Cerebellar cortex (tissue), 1 donor: ENCODE measurements at regions not wholly inside any gene's neighbourhood (a gene's known extent, or its start where the extent isn't known, plus 50 kb on each side); places are given as distances from the start of the nearest gene placed in this dataset.
"Not testable (repeated sequence)": the region's sequence is repeated elsewhere in the genome, so short reads cannot be mapped to it uniquely, and the experiment has no call there.

Experiments
- DNase-seq: peaks from one replicate; pipeline ENCODE4 v3.0.0-alpha.2; 2015; ENCODE audit warnings: low spot score

DNA sequence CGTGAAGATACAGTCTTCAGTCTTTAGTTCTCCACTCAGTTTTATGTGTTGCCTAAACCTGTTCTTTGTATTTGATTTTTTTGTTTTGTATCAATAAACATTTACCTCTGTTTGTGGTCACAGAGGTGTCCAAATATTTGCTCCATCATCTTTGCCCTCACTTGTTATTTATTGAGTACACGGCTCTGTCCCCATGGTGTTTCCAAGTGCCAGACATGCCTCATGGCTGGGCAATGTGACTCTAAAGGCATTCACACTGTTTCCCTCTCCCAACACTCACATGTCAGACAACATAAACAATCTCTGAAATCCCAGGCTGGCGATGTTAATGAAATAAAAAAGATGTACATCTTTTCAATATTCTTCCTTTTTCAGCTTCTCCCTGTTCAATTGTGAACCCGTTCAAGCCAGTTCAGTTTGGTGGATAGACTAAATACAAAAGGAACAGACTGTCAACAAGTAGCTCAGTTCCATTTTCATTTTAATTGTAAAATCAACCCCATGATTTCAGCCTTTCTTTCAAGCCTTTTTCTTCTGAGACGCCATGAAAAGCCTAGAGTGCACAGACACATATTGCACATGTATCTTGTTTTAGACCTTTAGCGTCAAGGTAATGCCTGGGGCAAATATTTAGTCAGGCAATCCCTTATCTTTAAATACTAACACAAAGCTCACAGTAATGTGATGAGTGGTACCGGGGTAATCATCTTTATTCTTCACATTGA is 680.7 kb downstream of the GALC start:
- DNase-seq, result no peak

DNA sequence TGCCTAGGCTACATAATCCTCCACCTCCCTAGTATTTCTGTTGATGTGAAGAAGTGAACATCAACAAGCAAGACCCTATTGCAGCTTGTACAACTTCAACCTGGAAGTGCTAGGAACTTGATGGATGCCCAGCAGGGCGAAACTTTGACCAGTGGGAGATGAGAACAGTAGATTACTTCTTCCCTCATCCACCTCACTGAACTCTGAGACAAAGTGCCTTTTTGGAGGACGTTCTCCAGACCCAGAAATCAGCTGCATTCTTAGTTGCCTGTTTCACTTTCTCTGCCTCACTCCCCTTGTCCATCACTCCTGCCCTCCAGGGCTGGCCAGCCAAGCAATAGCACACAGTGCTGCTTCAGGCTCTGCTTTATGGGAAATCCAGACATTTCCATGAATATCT is 683.4 kb downstream of the GALC start:
- DNase-seq, result no peak

DNA sequence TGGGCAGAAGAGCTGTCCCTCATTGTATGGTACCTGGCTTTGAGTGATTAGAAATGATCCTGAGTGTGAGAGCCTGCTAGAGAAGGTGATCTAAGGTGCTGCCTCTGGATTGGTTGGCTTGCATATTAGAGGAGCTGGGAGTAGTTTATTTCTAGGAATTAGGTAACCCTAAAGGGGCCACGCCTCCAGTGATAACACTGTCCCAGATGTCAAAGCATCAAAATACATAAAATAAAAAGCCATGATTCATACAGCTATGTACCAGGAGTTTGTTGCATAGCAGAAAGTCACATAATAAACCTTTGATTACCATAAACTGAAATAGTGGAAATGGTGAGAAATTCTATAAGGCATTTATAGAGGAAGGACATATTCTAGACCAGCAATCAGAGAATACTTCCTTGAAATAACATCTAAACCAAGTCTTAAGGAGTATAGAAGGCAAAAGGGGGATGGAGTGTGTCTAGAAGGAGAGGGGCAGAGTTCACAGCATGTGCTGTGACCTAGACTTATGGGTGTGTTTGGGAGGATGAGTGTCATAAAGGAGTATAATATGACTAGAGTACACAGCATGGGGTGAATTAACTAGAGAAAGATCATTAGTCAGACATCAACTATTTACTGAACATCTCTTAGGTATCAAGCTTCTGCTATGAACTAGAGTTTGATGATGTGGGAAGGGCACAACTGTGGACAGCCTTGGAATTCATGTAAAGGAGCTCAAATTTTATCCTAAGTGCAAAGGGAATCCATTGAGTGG is 686.4 kb downstream of the GALC start:
- DNase-seq, result no peak

DNA sequence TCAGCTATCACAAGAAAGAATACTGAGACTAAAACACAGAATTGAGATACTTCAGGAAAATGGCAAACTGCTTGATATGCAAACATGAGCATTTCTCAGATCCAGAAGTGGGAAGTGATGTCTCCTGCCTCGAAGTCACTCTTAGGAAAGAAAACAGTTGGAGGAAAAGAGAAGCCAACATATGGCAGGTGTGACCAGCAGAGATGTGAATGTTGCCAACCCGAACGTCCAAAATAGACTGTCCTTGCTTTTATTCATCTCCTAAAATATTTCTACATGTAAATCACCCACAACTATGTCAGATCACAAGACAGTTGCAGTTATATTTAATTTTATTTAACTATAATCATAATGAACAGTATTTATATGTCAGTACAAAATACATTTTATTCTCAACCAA is 687.6 kb downstream of the GALC start:
- no peak for DNase-seq

DNA sequence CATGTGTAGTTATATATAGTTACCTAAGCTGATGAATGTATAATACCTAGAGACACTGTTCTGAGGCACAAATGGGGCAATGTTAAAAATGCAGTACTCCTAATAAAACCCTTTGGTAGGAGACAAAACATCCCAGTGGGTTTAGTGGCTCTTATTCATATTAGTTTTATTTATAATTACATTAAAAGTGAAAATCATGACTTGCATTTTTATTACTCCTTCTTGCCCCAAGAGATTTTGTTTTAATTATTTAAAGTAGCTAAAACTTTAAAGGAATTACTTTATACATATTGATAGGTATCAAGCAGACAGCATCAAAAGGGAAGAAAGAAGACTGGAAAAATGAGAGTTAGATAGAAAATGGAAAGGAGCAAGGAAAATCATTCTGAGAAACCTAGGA is 688.6 kb downstream of the GALC start:
- no peak for DNase-seq

DNA sequence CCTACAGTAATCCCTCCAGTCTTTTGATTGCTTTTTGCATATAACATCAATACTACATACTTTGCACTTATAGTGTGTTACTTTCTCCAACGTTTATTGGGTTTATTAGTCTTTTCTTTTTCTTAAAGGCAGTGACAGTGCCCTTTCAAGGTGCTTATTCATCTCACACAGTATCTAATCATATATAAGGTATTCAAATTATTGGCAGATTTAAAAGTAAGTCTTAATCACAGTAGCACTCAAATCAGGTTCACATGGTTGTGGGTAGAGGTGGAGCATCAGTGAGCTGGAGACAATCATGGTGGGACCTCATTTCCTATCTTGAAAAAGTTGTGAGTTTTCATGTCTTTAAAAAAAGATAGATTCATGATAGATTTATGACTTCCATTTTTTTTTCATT is 706.2 kb downstream of the GALC start:
- no peak for DNase-seq

DNA sequence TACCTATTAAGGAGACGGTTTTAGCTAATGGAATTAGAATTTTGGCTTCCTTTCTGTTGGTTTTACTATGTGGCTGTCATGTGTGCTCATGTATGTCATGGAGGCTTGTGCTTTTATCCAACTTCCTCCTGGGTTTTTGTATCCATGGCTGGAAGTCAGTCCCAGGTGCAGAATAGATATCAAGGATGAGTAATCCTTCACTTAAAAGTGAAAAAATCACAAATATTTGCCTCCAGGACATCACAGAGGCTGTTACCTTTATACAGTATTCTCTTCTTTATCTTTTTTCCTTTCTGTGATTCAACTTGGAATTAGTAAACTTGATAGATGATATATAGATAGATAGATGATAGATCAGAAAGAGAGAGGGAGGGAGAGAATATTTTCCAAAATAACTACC is 706.8 kb downstream of the GALC start:
- DNase-seq, result no peak

DNA sequence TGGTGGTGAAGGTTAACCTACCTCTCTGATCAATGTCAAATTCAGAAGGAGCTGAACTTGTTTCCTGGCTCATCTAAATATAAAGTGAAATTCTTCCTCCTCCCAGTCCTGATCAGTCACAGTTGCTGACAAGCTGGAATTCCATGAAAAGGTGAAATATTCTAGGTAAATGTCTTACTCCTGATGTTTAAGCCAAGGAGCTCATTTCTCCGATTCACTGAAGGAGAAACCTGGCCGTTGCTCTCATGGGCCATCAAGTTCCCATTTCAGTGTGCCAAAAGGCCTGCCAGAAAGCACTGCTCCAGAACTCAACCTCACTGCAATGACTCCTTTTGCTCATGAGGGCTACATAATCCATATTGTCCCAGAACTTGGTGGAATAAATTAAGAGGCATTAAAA is 707.5 kb downstream of the GALC start:
- no peak for DNase-seq

DNA sequence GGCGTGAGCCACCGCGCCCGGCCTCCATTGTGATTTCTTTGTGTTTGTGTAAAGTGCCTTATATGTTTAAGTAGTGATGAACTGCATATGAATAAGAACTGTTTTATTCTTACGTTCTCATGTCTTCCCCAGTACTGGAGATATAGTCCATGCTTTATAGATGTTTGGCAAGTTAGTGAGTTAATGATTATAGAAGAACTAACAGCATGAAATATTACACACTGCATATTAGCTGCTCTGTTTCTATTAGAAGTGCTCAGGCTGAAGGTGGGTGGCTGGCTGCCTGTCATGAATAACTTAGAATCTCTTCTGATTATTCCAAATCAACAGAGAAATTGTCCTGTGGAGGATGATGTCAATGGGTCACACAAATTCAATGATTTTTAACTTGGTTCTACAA is 709.4 kb downstream of the GALC start:
- DNase-seq, result no peak

DNA sequence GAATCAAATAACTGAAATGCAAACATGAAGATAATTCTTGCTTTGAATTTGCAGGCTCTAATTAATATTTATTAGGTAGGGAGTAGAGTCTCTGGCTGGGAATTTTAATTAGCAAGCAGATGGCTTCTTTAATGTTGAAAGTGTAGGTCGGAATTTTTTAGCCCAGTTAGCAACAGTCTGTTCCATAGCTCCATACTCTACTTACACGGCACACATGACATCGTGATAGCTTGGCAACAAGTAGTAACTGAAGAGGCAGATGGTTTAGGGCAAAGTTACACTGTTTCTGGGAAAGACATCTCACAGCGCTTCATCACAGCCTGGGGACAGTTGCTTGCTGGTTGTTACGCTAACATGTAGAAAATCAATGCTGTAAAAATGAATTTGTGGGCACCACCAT is 710.7 kb downstream of the GALC start:
- no peak for DNase-seq

DNA sequence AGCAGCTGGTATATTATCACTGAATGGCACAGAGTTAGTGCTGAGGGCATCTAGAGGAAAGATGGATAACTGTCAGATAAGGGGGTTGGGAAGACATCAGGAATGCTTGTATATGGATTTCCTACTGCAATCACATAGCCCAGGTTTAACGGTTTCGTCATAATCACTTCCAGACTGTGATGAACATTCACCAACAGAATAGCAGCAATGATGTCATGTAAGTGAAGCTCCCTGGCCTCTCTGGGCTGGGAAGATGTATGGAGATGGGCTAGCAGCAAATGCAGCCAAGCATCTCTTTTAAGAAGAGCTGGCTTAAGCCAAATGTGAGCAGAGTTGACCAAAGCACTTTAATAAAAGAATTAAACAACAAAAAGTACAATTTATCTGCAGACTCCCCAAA is 714.6 kb downstream of the GALC start:
- no peak for DNase-seq

DNA sequence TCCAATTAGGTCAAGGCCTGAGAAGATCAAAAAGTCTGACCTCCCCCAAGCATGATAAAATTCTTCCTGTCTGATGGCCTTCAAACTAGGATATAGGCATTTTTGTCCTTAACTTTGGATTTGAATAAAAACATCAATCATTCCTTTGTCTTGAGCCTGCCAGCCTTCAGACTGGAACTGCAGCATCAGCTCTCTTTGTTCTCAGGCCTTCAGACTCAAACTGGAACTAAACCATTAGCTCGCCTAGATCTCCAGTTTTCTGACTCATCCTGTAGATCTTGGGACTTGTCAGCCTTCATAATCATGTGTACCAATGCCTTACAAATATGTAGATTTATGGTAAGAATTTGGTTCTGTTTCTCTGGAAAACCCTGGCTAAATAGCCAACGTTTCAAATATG is 721.7 kb downstream of the GALC start:
- no peak for DNase-seq

DNA sequence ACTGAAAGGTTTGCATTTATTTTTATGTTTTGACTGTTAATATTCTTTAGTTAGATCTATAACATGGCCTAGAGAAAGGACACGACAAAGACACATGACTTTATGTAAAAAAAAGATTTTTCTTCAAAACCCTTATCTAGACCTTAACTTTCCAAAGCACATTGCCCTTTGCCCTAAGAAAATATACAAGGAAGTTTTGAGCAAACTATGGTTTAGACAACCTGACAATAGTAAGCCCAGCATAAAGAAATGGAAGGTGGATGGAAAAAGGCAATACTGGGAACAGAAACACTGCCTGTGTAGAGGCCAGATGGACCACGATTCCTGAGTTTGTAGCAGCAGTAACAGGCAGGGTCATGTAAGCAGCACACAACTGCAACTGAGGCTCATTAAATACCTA is 724.0 kb downstream of the GALC start:
- no peak for DNase-seq

DNA sequence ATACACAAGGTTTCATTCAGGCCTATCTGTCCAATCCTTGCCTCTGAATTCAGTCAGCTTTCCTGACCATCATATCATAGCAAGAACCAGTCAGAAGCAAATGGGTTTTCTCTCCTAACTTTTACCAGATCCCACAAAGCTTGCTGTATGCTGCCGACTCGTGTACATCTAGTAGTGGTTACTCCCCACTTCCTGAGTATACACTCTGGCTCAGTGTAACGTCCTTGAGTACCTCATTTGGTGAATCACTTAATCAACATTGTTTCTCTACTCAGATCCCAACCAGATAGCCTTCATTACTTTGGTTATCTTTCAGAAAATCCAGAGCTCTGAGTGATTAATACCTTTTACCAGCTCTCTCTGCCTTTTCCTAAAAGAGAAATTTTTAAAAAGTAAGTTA is 728.2 kb downstream of the GALC start:
- DNase-seq, result no peak

DNA sequence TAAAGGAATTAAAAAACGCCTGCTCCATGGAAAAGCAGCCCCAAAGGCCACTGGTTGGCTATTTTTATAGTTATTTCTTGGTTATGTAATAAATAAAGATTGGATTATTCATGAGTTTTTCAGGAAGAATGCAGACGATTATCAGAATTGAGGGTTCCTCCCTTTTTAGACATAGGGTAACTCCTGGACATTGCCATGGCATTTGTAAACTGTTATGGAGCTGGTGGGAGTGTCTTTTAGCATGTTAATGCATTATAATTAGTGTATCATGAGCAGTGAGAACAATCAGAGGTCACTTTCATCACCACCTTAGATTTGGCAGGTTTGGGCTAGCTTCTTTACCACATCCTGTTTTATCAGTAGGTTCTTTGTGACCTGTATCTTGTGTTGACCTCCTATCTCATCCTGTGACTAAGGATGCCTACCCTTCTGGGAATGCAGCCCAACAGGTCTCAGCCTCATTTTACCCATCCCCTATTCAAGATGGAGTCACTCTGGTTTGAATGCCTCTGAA is 728.7 kb downstream of the GALC start:
- DNase-seq, result no peak

DNA sequence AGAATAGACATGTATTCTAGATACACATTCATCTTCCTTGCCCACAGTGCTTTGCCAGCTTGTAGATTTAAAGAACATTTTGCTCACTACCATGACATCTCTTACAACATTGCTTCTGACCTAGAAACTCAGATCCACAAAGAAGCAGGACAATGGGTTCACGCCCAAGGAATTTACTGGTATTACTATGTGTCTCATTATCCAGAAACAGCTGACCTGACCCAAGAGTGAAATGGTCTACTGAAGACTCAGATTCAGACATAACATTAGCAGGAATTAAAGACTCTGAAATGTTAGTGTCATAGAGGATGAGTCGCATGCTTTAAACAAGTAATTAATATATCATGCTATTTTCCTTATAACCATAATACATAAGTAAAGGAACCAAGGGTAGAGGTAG is 731.4 kb downstream of the GALC start:
- DNase-seq, result no peak

DNA sequence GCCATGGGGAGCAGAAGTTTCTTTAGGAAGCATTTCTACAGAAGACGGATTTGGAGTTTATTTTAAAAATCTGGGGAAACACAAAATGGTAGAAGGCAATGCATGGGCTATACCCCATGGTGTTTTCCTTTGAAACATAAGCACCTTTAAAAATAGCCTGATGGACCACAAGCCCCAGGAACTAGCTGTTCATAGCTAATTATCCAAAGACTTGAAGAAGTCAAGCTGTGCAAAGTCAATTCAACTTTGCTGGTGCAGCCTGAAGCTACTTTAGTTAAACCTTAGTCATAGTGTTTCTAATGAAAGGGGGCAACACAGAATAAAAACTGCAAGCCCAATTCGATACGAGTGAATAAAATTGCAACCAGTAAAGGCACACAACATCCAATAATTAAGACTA is 732.5 kb downstream of the GALC start:
- no peak for DNase-seq

DNA sequence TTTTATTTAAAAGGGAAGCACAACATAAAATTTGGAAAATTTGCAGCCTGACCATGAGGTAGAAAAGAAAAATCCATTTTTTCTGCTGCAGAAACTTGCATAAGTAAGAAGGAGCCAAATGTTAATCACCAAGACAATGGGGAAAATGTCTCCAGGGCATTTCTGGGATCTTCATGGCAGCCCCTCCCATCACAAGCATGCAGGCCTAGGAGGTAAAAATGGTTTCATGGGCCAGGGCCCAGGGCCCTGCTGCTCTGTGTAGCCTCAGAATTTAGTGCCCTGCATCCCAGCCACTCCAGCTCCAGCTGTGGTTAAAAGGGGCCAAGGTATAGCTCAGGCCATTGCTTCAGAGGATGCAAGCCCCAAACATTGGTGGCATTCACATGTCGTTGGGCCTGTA is 735.6 kb downstream of the GALC start:
- DNase-seq, result no peak

DNA sequence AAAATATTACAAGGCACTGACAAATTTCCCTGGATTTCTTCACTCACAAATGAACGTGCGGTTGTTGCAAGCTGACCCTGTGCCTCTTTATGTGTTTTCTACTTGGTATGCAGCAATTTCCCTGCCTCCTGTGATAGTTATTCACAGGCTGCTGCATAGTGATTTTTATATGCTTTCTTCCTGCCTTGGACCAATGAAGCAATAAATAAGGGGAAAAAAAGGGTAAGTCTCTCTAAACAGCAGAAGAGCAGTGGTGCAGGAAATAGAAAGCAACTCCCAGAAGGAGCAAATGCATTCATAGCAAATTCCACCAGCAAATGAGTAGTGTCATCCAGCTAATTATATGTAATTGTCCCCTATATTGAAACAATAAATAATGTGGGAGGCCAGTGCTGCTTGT is 737.9 kb downstream of the GALC start:
- DNase-seq, result no peak

DNA sequence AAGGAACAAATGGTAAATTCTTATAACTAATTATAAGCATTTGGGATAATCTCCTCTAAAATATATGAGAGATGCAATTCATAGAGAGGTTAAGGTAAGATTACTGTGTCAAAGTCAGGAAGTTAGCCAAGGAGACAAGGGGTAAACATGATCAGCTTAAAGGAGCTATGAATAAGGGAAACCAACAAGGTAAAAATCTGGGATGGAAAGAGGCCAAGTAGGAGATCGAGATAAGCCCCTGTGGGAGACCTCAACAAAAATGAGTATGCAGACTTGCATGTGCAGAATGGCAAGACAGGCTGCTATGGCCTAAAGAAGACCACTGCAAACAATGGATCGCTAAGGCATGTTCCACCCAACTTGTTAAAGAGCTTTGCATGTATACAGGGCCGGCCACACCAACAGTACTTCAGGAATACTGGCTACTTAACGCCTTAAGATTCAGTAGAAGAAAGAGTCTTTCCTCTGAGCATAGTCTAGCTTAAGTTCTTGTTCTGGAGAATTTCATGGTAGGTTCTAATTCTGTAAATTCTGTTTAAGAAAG is 738.6 kb downstream of the GALC start:
- DNase-seq, result no peak

DNA sequence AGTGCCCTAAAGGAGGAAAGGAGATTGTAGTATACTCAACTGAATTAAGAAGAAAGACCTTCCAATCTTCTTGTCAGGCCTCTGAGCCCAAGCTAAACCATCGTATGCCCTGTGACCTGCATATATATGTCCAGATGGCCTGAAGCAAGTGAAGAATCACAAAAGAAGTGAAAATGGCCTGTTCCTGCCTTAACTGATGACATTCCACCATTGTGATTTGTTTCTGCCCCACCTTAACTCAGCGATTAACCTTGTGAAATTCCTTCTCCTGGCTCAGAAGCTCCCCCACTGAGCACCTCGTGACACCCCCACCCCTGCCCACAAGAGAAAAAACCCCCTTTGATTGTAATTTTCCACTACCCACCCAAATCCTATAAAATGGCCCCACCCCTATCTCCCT is 739.2 kb downstream of the GALC start:
- not testable (repeated sequence) for DNase-seq

DNA sequence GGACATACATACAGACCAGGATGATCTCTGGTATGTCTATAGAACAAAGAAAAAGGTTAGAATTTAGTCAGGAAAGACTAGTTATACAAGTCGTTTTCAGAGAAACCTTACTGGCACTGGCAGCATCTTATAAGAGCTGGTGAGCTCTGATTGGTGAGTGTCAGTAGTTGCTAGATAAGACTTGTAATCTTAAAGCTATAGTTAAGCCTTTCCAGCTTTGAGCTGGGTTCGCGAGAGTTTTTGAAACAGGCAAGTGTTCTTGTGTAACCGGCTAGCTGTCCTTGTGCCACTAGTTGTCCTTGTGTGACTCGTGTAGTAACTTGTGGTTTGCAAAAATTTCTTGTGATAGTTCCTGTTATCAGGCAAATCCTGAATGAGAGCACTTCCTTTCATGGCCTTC is 740.9 kb downstream of the GALC start:
- DNase-seq, result no peak

DNA sequence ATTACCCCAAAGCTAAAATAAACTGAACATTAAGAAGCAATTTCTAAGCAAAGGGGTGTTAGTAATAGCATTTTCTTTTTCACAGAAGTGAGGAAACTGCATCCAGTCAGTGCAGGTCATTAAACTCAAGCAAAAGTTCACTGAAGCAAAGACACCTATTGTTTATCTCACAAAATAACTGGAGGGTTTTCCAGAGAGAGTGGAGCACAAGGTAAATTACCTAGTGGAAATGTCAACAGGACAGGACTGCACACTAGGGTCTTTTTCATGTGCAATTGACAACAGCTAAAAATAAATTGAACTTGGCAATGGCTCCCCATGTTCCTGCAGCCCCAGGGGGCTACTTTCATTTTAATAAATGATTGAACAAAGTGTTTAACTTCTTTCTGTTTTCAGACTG is 742.0 kb downstream of the GALC start:
- DNase-seq, result no peak
